ENCODE measurements at regions not wholly inside any gene's neighbourhood (a gene's known extent, or its start where the extent isn't known, plus 50 kb on each side); places are given as distances from the start of the nearest gene placed in this dataset.
A peak's percentile ranks its signal among the peaks of the same experiment; 100 is the strongest.
"Not testable (repeated sequence)": the region's sequence is repeated elsewhere in the genome, so short reads cannot be mapped to it uniquely, and the experiment has no call there.

DNA sequence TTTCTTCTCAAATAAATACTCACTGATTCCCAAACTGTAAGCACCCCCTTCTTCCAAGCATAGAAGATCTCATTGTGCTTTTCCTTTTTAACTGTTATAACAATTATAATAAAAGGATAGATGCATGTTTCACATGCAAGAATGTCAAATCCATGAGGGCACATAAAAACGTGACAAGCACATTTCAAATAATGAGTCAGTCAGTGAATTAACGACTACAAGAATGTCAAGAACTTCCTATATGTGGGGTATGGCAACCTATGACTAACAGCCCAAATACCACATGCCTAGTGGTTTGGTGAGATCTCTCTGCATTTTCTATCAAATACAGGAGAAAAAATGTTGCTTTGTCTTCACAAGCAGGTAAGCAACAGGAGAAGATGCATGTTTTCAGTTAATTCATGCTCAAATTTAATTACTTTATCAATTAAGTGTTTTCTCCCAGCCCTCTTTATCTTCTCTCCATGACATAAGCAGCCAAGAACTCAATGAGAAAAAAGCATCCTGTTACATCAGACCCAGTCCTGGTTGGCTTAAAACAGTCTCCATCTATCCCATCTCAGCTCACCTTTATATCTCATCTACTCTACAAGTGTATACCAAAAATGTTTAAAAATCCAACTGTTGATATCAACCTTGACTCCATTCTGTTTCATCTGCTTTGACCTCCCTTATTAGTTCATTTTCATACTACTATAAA is 181.5 kb upstream of the LMCD1 start:
- DNase-seq, result no peak

DNA sequence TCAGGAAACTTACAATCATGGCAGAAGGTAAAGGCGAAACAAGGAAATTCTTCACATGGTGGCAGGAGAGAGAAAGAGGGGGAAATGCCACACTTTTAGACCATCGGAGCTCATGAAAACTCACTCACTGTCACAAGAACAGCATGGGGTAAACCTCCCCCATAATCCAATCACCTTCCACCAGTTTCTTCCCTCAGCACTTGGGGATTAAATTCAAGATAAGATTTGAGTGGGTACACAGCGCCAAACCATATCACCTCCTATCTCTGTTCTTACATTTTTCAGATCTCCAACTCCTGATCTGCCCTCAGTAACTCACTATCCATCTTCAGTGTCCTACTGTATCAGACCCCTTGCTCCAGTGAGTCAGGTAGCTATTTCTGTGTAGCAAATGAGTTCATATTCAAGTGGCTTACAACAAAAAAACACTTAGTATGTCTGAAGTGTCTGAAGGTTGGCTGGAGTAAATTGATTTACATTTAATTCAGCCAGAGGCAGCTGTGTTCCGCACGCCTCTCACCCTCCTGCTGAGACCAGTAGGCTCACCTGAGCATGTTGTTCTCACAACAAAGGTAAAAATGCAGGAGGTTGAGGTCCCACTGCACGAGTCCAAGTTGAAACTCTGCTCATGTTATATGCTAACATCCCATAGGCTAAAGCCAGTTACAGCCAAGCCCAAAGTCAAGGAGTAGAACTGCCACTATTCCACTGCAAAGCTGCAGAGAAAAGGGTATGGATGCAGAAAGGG is 180.7 kb upstream of the LMCD1 start:
- no peak for DNase-seq

DNA sequence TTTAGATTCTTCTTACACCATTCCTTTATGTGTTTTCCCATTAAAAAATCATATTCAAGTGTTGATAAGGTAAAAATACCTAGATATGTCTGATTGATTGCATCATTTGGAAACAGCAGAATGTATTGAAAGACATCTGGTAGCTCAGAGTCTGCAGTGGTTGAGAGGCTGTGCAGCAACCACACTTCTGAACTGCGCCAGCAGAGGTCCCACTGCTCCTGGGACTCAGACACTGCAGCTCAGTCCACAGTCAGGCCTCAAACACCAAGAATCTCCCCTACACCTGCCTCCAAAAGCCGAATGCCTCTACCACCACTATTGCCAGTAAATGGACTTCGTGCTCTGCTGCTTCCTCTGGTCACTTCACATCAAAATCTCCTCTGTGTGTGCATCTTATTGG is 176.9 kb upstream of the LMCD1 start:
- DNase-seq, result peak; percentile 42

DNA sequence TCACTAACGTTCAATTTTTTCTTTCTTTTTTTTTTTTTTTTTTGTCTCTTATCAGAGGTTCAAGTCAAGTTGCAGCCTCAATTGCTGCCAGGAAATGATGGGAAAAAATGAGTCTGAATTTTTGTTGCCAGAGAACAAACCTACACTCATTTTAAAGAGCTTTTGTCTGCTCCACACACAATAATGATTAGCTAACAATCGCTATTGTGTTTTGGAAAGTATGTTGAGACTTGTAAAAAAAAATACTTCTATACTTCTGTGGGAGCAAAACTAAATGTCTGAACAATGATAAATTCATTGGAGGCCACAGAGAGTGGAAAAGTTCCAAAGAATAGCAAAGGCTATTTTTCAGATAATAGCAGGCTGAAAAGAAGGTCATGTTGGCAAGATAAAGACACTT is 176.3 kb upstream of the LMCD1 start:
- no peak for DNase-seq

DNA sequence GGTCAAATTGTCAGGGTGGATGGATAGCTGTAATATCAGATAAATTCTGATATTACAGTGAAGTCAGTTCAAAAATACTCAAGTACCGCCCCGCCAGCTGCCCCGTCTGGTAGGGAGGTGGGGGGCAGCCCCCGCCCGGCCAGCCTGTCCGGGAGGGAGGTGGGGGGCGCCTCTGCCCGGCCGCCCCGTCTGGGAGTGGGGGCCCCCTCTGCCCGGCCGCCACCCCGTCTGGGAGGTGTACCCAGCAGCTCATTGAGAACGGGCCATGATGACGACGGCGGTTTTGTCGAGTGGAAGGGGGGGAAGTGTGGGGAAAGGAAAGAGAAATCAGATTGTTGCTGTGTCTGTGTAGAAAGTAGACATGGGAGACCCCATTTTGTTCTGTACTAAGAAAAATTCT is 175.8 kb upstream of the LMCD1 start:
- DNase-seq, result not testable (repeated sequence)

DNA sequence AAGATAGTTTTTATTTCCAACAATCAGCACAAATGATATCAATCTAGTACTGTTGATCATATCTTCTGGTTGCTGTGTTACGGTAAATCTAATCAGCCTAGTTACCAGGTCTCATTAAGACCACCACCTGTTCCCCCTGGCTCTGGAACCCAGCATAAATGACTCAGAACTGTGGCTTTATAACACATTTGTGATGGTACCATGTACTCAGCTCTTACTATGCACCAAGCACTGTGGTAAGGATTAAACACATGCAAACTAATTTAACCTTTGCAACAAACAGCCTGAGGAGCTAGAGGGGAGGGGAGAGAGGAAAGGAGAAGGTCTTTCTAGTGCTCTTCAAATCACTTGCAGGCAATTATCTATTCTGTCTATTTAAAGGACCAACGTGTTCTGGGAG is 173.9 kb upstream of the LMCD1 start:
- no peak for DNase-seq

DNA sequence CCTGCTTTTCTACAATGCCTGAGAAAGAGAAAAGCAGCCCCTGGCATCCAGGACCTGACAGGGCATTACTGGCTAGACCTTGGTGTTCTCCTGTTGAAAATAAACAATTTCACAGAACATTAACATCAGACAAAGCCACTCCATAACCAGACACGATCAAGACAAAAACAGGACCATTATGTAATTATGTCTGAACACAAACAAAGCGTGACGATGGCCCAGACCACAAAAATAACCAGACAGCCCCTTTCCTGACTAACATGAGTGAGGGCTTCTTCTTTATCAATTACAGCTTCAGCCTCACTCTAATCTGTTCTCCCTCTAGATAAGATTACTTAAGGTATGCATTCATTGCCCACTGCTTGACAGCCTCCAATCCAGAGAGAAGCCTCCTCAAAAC is 172.7 kb upstream of the LMCD1 start:
- DNase-seq, result no peak

DNA sequence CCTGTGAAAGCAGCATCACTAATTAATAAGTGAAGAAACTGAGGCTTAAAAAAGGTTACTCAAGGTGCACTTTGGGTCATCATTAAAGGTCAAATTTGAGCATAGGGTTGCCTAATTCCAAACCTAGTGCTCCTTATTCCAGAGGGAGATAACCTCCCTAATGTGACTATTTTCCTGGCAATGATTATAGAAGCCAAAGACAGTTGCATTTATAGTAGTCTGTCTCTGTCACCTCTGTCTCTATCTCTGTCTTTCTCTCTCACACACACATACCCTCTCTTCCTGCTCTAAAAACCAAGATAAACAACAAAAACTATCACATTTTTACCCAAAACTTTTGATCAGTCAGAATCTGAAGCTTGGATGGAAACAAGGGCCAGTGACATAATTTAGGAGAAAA is 172.0 kb upstream of the LMCD1 start:
- no peak for DNase-seq

DNA sequence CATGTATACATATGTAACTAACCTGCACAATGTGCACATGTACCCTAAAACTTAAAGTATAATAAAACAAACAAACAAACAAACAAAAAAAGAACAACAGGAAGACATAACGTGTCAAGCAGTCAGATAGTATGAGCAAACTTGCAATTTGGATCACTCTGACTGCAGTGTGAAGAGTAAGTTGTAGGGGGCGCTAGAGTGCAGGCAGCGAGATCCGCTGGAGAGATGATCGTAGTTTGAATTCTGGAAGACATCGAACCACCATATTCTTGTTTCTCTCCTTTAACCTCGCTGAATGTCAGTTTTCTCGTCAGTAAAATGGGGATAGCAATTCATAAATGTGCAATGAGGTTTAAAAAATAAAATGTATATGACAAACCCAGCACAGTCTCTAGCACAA is 165.2 kb upstream of the LMCD1 start:
- DNase-seq, result no peak

DNA sequence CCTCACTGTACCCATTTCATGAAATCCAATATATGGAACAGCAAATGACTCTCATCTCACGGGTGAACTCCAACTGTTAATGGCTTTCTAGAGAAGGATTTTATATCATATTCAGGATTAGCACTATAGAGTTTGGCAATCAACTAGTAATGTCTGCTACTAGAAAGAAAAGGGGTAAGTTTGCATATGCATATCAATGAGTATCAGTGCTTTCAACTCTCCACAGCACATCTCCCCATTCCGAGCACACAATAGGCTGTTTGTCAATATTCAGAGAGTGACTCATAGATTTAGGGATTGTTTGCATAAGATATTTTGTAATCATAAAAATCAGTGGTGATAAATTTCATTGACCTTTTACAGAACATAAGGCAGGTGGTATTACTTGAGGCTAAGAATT is 163.2 kb upstream of the LMCD1 start:
- DNase-seq, result no peak

DNA sequence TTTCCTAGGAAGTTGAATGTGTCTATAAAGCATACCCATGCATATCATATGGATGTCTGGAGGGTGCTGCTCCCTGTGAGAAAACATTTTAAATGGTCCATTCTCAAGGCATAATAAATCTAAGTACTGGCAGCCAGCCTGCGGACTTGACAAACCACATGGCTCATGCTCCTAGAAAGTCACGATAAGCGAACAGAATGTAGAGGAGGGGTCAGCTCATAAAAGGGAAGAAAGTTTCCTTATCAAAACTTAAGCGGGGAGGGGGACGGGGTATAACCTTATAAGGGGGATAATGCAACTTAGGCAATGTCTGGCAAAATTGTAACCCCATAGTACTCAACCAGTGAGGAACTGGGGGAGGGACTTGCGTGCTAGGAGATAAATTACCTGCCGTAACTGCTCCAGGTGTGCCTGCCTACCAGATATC is 159.8 kb upstream of the LMCD1 start:
- no peak for DNase-seq

DNA sequence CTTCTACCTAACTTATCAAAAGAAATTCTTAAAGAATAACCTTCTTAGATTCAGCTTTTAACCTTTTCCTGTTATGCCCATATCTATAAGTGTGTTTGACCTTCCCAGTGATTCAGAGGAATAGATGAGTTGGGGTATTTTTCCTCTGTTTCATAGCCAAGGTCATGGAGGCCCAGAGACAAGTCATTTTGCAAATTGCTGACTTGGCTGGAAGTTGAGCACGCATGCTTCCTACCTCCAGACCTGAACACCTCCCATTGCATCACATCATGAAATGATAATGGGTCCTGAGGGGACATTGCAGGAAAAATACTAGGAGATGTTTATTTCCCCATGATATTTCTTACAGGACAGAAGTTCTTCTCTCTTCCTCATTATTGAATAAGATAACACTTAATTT is 158.6 kb upstream of the LMCD1 start:
- no peak for DNase-seq

DNA sequence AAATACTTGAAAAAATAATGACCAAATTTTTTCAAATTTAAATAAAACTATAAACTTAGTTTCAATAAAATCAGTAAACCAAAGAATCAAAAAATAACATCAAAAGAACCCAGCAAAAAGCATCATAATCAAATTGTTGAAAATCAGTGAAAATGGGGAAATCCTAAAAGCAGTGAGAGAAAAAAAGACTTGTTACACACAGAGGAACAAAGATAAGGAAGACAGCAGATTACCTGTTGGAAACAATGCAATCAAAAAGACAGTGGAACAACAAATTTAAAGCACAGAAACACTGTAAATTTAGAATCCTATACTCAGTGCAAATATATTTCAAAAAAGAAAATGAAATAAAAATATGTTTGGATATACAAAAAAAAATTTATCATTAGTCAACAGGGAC is 156.2 kb upstream of the LMCD1 start:
- DNase-seq, result no peak

DNA sequence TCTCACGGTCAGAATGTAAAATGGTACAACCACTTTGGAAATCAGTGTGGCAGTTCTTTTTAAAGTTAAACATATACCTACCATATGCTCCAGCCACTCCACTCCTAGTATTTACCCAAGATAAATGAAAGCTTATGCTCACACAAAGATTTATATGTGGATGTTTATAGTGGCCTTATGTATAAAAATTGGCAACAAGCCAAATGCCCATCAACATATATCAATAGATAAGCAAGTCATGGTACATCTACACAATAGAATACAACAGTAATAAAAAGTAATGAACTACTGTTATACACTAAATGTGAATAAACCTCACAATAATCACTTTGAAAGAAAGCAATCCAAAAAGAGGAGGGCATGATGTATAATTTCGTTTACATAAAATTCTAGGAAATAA is 153.5 kb upstream of the LMCD1 start:
- no peak for DNase-seq

DNA sequence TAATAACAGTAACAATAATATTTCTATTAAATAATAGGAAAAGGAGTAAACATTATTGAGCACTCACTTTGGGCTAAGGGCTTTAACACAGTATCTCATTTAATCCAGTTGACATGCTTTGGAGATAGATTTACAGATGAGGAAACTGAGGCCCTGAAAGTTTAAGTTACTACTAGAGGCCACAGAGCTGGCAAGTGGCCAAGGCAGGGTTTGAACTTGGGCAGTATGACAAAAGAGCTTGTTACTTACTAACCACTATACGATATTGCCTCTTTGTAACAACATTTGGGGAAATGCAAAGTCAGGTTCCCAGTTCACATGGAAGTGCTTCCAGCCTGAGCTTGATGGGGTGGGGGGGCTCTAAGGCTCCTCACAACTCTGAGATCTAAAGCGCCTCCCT is 149.1 kb upstream of the LMCD1 start:
- DNase-seq, result no peak

DNA sequence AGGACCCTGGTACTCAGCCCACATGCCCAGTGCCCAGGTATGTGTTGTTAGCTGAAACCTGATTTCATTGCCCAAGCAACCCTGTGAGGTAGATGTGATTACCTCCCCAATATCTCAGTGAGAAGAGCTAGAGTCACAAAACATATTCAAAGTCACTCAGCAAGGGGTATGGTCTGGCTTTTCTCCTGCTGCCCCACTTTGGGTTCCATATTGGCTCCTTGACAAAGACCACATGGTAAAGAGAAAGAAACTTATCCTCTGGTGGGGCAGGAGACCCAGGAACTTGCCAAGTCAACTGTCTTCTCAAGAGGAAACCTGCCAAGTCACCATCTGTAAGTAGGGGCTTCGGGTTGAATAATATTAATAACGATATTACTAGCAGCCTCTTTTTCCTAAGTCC is 148.3 kb upstream of the LMCD1 start:
- DNase-seq, result no peak

DNA sequence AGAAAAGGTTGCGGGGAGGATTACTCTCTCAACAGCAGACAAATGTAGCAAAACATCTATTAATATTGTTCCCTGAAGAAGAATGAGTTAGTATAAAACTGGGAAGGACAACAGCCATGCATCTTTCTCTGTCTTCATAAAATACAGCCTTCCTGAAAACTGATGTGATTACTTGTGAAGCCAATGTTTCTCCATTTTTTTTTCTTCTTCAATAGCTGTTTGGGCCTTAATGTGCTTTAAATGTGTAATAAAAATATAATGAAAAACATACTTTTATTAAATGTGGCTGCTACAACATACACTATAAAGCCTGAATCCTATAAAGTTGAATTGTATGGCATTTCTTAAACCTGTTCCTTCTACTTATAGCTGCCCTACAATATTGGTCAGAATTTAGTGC is 146.3 kb upstream of the LMCD1 start:
- no peak for DNase-seq

DNA sequence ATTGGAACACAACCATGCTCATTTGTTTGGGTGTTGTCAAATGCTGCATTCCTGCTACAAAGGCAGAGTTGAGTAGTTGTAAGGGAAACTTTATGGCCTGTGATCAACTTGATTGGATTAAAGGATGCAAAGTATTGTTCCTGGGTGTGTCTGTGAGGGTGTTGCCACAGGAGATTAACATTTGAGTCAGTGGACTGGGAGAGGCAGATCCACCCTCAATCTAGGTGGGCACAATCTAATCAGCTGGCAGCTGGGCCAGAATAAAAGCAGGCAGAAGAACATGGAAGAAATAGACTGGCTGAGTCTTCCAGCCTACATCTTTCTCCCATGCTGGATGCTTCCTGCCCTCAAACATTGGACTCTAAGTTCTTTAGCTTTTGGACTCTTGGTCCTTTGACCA is 145.6 kb upstream of the LMCD1 start:
- not testable (repeated sequence) for DNase-seq

DNA sequence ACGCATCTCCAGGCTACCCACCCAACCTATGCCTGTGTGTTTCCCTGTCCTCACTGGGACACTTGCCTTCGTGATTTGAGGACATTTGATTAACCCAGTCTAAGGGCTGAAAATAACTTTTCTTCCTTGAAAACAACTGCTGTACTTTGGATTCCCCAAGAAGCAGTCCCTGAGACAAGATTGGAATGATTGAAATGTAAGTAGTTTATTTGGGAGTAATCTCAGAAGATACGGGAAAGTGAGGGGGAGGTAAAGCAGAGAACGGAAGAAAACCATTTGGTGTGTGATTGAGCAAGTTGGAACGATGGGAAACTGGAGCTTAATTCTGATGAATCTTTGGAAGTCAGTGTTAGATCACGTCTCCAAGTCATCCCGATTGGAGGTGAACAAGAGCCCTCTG is 143.8 kb upstream of the LMCD1 start:
- no peak for DNase-seq

DNA sequence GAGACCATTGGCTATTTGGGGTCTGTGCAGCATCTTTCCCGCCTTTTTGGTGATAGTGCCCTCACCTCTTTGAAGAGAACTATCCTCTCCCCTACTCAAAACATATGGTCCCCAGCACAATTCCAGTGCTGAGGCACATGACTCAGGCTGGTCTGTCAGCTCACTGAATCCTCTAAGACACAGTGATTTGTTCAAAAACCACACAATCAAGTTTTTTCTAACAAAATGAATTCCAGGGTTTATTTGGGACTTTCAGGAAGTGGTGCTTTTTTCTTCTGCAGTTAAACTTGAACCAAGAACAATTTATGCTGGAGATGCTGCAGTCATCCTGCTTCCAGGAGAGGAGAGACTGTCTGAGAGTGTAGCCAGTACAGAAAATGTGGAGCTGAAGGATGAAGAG is 142.5 kb upstream of the LMCD1 start:
- no peak for DNase-seq

DNA sequence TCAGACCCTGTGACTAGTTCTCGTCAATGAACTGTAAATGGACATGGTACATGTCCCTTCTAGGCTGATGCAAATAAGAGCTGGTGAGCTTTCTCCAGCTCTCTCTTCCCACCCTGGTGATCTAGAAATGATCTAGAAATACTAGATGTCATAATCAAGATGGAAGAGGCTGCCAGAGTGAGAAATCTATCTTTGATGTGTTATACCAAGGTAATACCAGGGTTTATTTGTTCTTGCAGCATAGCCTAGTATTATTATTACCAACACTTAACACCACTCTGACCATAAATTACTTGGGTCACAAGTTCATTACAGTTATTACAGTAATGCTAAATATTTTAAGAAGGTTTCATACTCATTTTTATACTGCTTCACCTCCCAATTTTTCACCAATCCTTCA is 138.4 kb upstream of the LMCD1 start:
- no peak for DNase-seq

DNA sequence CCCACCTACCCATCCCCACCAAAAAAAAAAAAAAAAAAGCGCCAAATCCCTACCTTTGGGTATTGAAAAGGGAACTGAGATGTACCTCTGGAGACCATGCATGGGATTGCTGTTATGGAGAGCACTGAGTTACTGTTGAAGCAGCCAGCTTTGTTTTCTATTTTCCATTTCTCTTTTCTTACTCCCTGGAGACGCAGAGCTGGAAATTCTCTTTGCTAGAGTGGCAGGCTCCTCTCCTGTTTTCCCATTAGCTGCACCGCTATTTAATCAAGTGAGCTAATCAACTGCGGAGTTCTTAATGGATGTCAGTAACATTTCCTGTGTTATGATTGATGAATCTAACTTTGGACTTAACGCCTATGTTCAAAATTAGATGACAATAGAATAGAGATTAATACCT is 136.1 kb upstream of the LMCD1 start:
- no peak for DNase-seq

DNA sequence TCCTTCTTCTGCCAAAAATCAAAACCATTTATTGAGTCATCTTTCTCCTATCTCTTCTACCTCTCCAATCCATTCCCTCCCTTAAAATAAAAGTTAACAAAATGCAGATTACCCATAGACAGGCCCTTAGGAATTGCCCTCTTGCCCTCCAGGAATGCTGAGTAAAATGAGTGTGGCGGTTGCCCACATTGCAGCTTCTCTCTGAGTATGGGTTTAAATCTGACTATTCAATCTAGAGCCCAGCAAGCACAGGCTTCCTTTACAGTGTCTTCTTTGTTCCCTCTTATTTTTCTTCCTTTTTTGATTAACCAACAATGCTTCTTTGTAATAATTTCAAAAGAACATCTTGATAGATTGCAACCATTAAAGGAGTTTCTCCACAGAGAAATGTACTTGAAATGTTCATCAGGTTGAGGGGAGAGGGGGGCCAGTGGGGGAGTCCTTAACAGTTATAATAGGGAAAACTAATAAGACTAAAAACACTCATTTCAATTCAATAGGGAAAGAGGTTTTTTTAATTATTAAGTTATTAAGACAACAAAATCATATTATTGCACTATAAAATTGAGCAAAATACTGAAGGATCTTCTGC is 135.3 kb upstream of the LMCD1 start:
- DNase-seq, result no peak

DNA sequence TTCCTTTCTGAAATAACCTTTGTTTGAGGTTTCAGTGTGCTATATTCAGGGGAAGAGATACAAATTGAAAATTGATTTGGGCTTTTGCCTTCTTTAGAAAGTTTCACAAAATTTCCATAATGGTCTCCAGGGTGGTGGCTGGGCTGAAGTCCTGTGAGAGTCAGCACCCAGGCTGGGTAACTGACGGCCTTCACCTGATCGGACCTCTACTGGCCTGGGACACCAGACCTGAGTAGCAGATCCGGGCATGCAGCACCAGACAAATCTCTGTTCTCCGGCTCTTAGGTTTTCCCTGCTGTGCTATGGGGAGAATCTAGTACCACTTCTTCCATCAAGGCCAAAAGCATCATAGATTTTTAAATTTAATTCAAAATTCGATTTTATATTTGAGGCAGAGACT is 133.0 kb upstream of the LMCD1 start:
- DNase-seq, result no peak

DNA sequence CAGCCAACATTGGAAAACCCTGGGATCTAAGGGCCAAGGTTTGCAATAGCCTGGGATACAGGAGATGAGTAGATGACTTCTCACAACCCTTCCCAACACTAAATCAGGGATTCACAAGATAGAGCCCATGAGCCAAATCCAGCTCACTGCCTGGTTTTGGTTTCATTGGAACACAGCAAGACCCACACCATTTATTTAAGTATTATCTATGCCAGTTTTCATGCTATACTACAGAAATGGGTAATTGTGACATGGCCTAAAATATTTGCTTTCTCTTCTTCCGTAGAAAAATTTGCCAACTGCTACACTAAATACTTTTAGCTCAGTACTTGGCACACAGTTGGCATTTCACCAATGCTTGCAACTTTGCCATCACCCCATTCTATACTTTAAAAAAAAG is 132.0 kb upstream of the LMCD1 start:
- DNase-seq, result no peak

All from CD4-positive, alpha-beta T cell treated with Interleukin-15 for 1 hour (primary cell).